GM21786 (cell line): ENCODE measurements at regions not wholly inside any gene's neighbourhood (a gene's known extent, or its start where the extent isn't known, plus 50 kb on each side); places are given as distances from the start of the nearest gene placed in this dataset.

Experiments
- ATAC-seq: cut with Tn5 transposase; IDR thresholded peaks from one replicate; pipeline ENCODE4 v1.9.1; 2021; ENCODE audit not compliant: unreplicated experiment

DNA sequence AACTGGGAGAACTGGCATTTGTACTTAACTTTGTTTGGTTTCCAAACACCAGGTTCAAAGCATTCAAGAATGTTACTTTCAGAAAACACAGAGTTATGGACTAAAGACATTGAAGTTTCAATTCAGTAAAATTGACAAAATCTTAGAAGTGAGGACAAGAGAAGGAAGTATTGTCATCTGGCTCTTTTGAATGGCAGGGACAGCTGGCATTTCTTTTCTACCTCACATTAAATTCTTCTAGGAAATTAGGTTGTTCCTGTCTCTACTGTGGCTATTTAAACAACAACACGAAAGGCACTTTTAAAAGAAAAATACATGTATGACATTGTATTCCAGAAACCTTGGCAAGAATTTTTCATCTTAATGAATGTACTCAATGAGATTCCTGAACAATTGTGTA lies 600.0 kb upstream of the CA10 start:
- ATAC-seq = no peak

DNA sequence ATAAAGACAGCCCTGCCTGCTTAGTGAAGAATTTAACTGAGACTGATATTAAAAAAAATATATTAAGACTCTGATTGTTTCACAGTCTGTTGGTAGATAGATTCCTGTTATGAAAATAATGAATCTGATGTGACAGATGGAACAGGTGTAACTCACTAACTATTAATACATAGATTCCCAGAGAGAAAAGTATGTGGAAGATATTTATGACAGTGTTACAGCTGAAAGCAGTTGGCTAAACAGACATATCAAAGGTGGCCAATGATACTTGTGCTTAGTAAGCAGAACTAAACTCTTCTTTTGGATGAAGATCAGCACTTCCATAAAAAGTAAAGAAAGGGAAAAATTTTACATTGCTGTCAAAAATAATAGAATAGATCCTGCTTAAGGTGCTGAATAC lies 598.2 kb upstream of the CA10 start:
- no peak for ATAC-seq

DNA sequence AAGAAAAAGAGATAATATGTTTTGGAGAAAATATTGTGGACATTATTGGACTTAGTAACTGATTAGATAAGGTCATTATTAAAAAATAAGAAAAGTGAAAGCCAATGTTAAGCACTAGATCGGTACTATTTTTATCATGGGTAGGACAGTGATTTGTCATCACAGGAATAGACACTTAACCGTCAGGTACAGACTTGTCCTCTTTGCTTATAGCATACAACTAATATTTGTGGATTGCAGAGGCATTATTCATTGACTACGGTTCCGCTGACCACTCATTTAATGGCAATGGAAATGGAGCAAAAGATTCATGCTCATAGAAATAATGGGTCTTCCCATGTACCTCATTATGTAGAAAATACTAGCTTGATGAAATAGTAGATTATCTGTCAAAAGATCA lies 596.3 kb upstream of the CA10 start:
- ATAC-seq = no peak

DNA sequence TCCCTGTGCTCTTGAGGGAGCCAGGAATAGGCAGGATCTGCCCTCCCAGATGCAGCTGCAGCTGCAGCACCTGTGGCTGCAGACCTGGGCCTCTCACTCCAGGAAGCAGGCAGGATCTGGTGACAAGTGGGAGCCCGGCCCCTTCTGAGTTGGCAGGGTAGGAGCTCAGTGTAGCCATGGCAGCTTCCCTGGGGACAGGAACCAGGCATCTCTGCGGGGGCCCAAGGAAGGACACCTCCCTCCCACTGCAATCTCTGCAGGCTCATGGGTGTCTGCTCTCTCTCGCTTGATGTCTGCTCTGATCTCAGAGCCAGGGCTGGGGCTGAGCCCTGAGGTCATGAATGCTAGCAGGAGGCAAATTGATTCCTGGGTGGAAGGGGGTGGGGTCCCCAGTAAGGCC lies 592.5 kb upstream of the CA10 start:
- no peak for ATAC-seq

DNA sequence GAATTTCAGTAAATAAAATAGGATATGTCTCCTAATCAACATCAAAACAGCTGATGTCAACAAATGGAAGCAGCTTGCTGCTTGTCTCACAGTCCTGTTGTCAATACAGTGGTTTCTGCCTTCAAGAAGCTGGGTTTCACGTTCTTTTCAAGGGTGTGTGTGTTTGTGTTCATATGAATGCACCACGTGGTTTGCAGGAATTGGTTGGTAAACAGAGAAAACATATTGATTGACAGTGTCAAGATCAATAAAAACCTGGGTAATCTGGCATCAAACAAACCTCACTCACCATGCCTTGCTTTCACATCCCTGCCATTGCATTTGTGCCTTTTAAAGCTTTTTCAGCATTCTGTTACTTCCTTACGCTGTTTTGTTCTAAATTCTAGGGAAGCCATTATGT lies 585.7 kb upstream of the CA10 start:
- ATAC-seq = no peak

DNA sequence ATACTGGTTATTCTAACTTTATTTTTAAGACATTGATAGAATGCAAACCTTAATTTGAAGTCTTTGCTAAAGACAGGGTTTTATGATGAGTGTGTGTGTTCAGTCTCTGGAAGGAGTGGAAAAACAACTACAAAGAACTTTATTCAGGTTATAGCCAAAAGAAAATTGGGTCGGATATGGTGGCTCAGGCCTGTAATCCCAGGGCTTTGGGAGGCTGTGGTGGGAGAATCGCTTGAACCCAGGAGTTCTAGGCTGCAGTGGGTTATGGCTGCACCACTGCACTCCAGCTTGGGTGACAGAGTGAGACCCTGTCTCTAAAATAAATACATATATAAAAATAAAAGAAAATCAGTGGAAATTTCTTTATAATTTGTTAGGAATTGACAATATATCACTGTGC lies 581.5 kb upstream of the CA10 start:
- no peak for ATAC-seq

DNA sequence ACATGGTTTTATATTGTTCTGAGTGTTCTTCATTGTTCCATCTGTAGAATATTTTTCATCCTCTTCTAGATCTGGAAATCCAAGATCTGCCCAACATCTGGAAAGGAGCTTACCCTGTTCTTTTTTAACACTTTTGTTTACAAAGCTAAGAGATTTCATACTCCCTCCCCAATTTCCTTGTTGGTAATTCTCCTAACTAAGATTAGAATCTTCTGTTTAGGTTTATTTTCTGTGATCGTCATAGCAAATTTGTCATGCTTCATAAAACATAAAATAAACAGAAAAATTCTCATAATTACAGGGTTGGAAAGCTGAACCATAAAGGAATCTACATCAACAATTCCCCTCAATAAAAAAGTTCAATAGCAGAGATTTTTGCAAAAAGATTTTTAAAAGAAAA lies 580.3 kb upstream of the CA10 start:
- no peak for ATAC-seq

DNA sequence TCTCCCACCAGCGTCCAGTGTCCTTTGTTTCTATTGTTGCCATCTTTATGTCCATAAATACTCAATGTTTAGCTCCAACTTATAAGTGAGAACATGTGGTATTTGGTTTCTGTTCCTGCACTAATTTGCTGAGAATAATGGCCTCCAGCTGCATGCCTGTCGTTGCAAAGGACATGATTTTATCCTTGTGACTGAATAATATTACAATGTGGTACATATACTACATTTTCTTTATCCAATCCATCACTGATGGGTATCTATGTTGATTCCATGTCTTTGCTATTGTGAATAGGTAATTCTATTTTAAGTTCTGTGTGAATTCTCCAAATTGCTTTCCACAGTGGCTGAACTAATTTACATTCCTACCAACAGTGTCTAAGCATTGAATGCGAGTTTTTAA lies 578.6 kb upstream of the CA10 start:
- ATAC-seq = no peak

DNA sequence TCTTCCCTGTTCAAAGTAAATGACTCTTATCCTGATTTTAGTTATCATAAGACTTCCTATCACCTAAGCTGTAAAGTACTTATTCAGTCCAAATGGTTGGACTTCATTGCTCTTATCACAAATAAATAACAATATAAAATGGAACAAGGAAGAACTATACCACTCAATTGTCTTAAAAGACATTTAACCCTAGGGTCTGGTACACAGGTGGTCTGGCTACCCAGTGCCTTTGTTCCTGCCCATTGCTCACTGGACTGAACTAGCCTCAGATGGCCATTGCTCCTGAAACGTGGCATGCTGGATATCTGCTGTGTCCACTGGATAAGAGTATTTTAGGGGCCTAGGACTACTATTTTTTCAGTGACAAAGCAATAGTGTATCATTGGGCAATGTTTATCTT lies 574.3 kb upstream of the CA10 start:
- no peak for ATAC-seq

DNA sequence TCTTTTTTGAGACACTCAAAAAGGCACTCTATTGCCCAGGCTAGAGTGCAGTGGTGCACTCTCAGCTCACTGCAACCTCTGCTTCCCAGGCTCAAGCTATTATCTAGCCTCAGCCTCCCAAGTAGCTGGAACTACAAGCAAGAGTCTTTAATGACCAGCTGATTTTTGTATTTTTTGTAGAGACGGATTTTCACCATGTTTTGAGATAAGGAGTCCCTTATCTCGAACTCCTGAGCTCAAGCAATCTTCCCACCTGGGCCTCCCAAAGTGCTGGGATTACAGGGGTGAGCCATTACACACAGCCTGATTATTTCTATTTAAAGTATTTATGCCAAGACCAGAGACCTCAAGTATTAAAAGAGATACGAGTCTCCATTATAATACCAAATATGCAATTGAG lies 566.1 kb upstream of the CA10 start:
- ATAC-seq = no peak

DNA sequence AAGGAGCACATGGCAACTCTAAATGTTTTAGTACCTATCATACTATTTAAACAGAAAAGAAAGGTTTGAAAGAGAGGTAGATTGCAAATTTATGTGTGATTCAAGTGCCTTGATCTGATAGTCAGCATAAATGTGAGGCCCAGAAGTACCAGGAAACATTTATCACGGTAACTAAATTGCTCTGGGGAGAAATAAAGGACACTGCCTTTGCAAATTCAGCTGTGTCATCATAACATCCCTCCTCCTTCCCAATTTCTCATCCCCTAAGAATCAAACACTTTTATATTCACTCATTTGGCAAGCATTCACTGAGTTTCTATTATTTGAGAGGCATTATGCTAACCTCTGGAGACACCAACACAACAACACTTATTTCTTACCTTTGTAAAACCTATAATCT lies 563.4 kb upstream of the CA10 start:
- no peak for ATAC-seq

DNA sequence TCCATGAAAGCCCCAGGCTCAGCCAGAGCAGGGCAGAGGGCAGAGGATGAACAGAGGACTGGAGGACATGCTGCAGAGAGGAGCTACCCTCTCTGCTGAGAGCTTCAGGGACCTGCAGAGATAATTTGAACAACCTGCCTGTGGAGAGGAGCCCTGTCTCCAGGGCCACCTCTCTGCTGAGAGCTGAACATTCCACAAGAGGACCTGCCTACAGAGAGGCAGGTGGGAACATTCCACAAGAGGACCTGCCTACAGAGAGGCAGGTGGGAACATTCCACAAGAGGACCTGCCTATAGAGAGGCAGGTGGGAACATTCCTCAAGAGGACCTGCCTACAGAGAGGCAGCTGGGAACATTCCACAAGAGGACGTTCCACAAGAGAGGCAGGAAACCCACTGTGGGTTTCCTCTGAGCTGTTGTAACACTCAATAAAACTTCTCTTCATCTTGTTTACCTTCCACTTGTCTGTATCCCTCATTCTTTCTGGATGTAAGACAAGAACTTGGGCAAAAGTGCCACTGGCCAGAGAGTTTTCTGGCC lies 551.9 kb upstream of the CA10 start:
- ATAC-seq = no peak

DNA sequence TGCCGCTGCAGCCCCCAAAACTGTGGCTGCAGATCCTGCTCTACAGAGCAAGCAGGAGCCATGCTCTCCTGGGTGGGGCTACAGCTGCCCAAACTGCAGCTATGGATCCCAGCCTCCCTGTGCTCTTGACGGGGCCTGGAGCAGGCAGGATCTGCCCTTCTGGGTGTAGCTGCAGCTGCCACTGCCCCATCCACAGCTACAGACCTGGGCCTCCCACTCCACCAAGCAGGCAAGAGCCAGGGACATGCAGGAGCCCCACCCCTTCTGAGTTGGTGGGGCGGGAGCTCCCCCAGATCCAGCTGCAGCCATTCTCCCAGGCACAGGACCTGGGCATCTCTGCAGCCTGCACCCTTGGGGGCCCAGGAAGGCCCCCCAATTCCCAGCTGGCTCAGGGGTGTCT lies 551.2 kb upstream of the CA10 start:
- ATAC-seq = no peak

DNA sequence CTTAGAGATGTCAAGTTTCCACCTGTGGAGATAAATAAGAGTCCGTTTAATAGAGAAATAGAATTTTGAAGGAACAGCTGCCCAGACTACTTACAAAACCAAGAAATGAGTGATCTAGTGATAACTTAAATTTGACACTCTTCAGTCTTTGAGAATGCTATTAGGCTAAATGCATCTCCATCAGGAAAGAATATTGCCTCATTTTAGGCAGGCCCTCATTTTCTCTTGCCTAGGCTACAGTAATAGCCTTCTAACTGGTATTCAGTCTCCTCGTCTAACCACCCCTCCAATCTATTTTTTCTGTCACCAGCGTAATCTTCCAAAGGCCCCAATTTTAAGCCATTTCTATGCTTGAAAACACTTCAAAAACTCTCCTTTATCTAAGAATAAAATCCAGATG lies 537.8 kb upstream of the CA10 start:
- no peak for ATAC-seq

DNA sequence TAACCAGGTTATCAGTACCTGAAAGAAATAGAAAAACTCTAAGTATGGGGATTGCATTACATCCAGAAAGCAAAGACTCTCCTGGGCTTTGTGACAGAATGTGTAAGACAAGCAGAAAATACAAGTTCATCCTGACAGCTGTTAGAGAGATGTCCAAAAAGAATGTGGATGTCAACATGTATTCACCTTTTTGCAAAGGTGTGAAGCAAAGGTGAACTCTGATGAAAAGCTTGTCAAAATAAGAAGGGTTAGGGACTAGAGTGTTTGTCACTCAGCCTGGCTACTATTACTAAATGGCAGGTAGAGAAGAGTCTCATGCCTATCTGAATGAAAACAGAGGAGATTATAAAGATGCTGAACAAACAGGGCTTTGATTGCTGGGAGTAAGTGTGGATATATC lies 527.6 kb upstream of the CA10 start:
- no peak for ATAC-seq

DNA sequence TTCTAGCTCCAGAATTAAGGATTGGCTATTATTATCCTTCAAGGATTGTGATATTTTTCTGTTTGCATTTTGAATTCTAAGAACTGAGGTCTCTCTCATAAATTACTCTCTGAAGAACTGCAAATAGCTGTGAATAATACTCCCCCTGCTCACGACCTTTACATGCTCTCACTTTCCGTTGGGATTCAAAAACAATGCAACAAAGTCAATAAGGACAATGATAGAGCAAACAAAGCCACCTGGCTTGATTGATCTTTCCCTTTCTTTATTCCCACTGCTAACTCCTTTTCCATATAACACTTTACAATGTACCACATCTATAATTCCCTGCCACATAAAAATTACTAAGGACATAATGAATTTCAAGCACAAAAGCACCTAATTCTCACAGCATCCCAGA lies 523.0 kb upstream of the CA10 start:
- no peak for ATAC-seq

DNA sequence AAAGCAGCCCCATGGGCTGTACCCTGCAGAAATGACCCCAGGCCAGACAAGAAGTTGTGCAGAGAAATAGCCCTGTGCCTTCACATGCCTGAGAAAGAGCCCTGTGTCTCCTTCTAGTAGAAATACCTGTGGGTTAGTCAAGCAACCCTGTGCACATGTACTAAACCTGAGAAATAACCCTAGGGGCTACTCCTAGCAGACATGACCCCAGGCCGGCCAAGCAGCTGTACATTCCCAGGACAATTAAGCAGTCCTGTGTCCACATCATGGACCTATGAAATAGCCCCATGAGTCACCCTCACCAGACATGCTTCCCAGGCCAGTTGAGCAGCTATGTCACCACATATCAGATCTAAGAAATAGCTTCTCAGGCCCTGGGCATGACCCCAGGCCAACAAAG lies 519.7 kb upstream of the CA10 start:
- no peak for ATAC-seq

DNA sequence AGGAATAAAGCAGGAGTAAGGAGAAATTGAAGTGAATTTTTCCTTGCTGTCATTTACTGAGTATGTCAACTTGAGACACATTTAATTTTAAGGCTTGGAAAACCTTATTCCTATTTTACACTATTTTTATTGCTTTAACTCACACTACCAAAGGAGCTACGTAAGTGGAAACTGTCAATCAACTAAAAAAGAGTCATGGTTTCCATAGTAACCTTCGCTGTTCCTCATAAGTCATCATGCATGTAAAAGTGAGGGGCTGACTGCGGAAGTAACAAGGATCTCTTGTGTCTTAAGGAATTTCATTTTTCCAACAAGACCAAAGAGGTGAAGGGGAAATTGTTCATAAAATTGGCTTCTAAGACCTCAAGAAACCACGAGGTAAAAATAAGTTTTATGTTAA lies 516.2 kb upstream of the CA10 start:
- ATAC-seq = no peak

DNA sequence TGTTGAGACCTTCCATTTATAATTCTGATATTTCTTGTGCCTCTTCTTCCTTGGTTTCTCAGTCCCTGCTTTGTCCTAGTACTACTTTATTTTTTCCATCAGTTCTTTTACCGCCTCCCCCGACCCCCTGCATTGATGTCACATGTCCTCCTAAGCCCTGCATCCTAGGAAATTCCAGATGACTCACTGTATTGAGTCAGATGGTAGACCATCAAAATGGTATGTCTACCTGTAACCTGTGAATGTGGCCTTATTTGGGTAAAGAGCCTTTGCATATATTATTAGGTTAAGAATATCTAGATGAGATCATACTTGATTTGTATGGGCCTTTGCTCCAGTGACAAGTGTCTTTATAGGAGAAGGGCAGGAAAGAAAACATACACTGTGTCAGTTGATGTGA lies 515.3 kb upstream of the CA10 start:
- ATAC-seq = no peak

DNA sequence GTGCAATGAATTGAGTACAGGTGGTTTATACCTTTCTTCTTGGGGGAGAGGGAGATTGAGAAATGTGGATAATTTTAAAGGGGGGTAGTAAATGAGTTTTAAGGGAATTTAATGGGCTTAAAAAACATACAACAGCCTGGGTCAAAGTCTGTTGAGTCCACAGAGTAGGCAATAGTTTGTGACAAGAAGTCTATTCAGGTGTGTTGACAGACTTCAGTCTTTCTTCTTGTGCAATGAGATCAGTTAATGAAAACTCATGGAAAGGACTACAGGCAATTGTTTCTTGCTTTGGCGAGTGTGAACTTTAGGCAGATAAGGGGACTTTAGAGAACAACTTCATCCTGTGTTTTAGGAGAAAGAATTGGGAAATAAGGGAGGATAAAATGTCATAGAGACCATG lies 507.8 kb upstream of the CA10 start:
- ATAC-seq = no peak

DNA sequence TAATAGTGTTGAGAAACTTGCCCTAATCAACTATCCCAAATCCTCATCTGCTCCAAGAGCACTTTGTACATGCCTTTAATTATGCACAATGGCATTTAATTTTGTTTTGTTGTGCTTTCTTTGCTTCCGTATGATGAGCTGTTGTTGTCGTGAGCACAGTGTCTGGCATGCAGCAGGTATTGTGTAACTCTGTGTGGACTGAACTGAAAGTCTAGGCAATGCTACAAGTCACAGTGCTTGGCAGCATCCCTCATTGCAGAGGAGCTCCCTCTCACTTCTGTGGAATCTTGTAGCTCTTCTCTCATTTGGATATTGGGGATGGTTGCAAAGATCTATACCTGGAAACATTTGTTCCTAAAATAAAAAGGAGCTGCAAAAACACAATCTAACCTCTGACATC lies 502.2 kb upstream of the CA10 start:
- no peak for ATAC-seq

DNA sequence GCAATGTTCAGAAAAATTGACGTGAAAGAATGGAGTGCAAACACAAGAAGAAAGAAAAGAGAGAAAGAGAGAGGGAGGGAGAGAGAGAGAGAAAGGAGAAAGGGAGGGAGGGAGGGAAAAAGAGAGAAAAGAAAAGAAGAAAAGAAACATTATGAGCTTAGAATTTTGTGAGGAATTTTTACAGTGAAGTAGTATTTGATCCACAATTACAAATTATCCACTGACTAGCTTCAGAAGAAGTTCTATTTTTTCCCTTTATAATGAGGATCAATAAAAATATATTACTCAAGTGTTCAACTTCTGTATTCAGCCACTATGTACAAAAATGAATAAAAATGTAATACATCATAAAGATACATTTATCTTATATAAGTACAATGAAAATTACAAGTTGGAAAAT lies 494.5 kb upstream of the CA10 start:
- no peak for ATAC-seq

DNA sequence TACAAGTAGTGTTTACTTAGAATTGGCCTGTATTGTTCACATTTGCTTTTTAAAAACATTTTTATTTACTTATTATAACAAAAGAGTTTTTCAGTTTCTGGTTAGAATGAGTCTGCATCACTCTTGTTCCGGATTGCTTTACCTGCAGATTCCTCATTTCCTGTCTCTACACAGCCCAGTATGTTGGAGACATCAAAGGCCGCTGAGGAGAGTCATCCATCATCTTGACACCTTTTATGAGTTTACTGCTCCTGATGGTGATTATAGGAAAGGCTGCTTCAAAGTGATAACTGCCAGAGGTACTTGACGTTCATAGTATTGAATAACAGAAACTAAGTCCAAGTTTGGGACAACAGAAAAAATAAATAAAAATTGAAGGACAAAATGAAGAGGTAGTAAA lies 490.5 kb upstream of the CA10 start:
- ATAC-seq = no peak

DNA sequence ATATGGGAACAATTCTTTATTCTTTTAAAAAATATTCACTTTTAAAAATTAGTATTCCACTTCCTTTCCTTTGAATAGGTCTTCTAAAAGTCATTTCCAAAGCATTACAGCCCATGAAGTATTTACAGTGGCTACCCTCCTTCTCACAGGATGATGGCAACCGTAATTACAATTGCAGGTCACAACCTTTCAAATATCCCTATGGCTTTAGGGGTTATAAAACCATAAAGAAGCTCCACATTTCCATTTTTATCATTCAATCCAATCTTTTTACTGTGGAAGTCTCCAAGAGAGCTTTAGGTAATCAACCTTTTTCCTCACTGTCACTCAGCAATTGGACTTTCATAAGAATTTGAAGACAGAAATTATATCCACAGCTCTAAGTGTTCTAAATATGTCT lies 488.9 kb upstream of the CA10 start:
- no peak for ATAC-seq
